HCT116 (cell line): ENCODE measurements at regions not wholly inside any gene's neighbourhood (a gene's known extent, or its start where the extent isn't known, plus 50 kb on each side); places are given as distances from the start of the nearest gene placed in this dataset.

Source experiments
- CBX3 ChIP-seq: IDR thresholded peaks from 2 replicates; pipeline ENCODE4 v1.6.1; 2012; ENCODE audit warnings: low read depth
- CTCF ChIP-seq, 3 experiments: fragments of 200-600 bp in 1 of 3; sonication (generic) in 1 of 3; IDR thresholded peaks in 2 of 3; conservative IDR thresholded peaks in 1 of 3; 2 replicates each; pipeline ENCODE4 v1.5.1; 2012 to 2017; ENCODE audit warnings: low read depth in 2 of 3, low read length in 2 of 3, antibody characterized with exemption in 1 of 3, borderline replicate concordance in 1 of 3, control low read depth in 1 of 3, mild to moderate bottlenecking in 1 of 3, mixed read lengths in 1 of 3, mixed run types in 1 of 3, moderate library complexity in 1 of 3; ENCODE audit not compliant: insufficient read depth in 1 of 3
- EZH2 ChIP-seq: fragments of 200-600 bp; sonication (generic); IDR thresholded peaks from 2 replicates; pipeline ENCODE4 v1.6.1; 2017; ENCODE audit warnings: antibody characterized with exemption, mixed run types
- EZH2phosphoT487 ChIP-seq: fragments of 200-600 bp; IDR thresholded peaks from 2 replicates; pipeline ENCODE4 v1.6.1; 2018; ENCODE audit warnings: antibody characterized with exemption, borderline replicate concordance
- FOSL1 ChIP-seq: IDR thresholded peaks from 2 replicates; pipeline ENCODE4 v1.6.1; 2012; ENCODE audit warnings: low read depth
- MAX ChIP-seq: IDR thresholded peaks from 2 replicates; pipeline ENCODE4 v1.6.1; 2012
- POLR2A ChIP-seq: IDR thresholded peaks from 2 replicates; pipeline ENCODE4 v1.7.0; 2011; ENCODE audit warnings: borderline replicate concordance; ENCODE audit not compliant: insufficient read depth, insufficient read length; ENCODE audit errors: extremely low read depth
- POLR2AphosphoS5 ChIP-seq: IDR thresholded peaks from 2 replicates; pipeline ENCODE4 v1.6.1; 2011; ENCODE audit warnings: mild to moderate bottlenecking, low read depth, low read length, moderate library complexity
- REST ChIP-seq: IDR thresholded peaks from 2 replicates; pipeline ENCODE4 v1.6.1; 2012; ENCODE audit warnings: low read depth
- ZNF274 ChIP-seq: fragments of 200-500 bp; sonication (Bioruptor generic); IDR thresholded peaks from 2 replicates; pipeline ENCODE4 v1.6.1; 2014; ENCODE audit warnings: mild to moderate bottlenecking, low read depth, low read length, inconsistent platforms

GRCh38 chr16:22427556-22427955 is 53.1 kb upstream of the CDR2 start:
- no peak for TF ChIP-seq MAX
- TF ChIP-seq CTCF (IDR thresholded peaks at IDR 0.05 in 2 of 3, conservative IDR thresholded peaks at IDR 0.05 in 1 of 3; ENCODE audit: borderline replicate concordance in 1 of 3, insufficient read depth in 1 of 3, low read depth in 2 of 3, low read length in 2 of 3): no peak
- TF ChIP-seq POLR2A: no peak
- TF ChIP-seq FOSL1: no peak
- TF ChIP-seq REST: no peak
- no peak for TF ChIP-seq EZH2
- TF ChIP-seq EZH2phosphoT487: no peak
- no peak for TF ChIP-seq ZNF274
- no peak for TF ChIP-seq POLR2AphosphoS5
- no peak for TF ChIP-seq CBX3
